ENCODE measurements at regions not wholly inside any gene's neighbourhood (a gene's known extent, or its start where the extent isn't known, plus 50 kb on each side); places are given as distances from the start of the nearest gene placed in this dataset.
A peak's percentile ranks its signal among the peaks of the same experiment; 100 is the strongest.

- Histone ChIP-seq H3K36me3 (ENCODE audit: control insufficient read depth in 2 of 2, extremely low read depth in 1 of 2, insufficient read depth in 2 of 2, low read length in 2 of 2) (no peaks in the 10 kb centered on the region), H3K9me3 (replicated peaks; ENCODE audit: control insufficient read depth, insufficient read depth, low read length) (no peaks in the 10 kb centered on the region), H3K4me2 (ENCODE audit: insufficient read depth, low read length) (no peak overlapping the region), H3K9me1 (replicated peaks; ENCODE audit: control insufficient read depth, extremely low read depth, insufficient read depth, low read length) (no peaks in the 10 kb centered on the region), H2AFZ (ENCODE audit: low read depth, low read length) (no peak overlapping the region), H3K4me3 (replicated peaks in 1 of 3; ENCODE audit: insufficient read depth in 1 of 3, low read depth in 1 of 3, low read length in 3 of 3) (no peak overlapping the region), H3K27ac (ENCODE audit: insufficient read depth, low read depth, low read length) (no peak overlapping the region), H3K79me2 (ENCODE audit: control insufficient read depth, insufficient read depth, low read length) (no peaks in the 10 kb centered on the region), H4K20me1 (replicated peaks; ENCODE audit: control insufficient read depth, extremely low read depth, insufficient read depth, low read length) (no peaks in the 10 kb centered on the region), H3K27me3 (ENCODE audit: control insufficient read depth in 2 of 2, insufficient read depth in 2 of 2, low read length in 2 of 2) (no peaks in the 10 kb centered on the region), H3K9ac (replicated peaks; ENCODE audit: extremely low read depth, insufficient read depth, low read length) (no peak overlapping the region), H3K4me1 (ENCODE audit: control insufficient read depth, extremely low read depth, insufficient read depth, low read length) (no peaks in the 10 kb centered on the region)
- ChIA-PET POLR2A (no interaction called here), CTCF (interaction anchor here (1.0 to 4.0 kb wide), 2 partner anchors 181 to 256 kb away, joined by 4 to 41 read pairs; no protein-coding TSS in a partner anchor)
- dilution Hi-C loops (cut with MboI; ENCODE audit: extremely low pct_ligation_motif_present, low sequenced_read_pairs): no loop called here
- FAIRE-seq (peak; percentile 93), DNase-seq (ENCODE audit: low read depth, low spot score) (peak; percentile 50)
- TF ChIP-seq POLR2AphosphoS5 (IDR thresholded peaks at IDR 0.05; ENCODE audit: insufficient read depth, low read depth, low read length) (no peak), MAX (IDR thresholded peaks at IDR 0.05; ENCODE audit: insufficient read depth, insufficient read length) (no peak), CTCF (IDR thresholded peaks at IDR 0.05; ENCODE audit: extremely low read depth in 1 of 2, insufficient read depth in 1 of 2, low read depth in 1 of 2, low read length in 2 of 2) (peak in 1 of 2 donors; percentile 13), POLR2A (IDR thresholded peaks at IDR 0.05; ENCODE audit: low read depth, low read length) (no peak), GATA2 (IDR thresholded peaks at IDR 0.05; ENCODE audit: insufficient read depth, insufficient read length, low read depth, low read length) (no peak), JUN (IDR thresholded peaks at IDR 0.05; ENCODE audit: borderline replicate concordance, insufficient read depth, insufficient read length, low read depth) (no peak), MYC (IDR thresholded peaks at IDR 0.05; ENCODE audit: low read depth, low read length) (no peak), FOS (IDR thresholded peaks at IDR 0.05; ENCODE audit: borderline replicate concordance, insufficient read depth, low read length) (no peak)
- no TSS peak for BruUV-seq (replicated peaks)
- intact Hi-C loops (cut with micrococcal nuclease): no loop called here
Measured at GRCh38 chrX:63506320-63506719, 155.2 kb upstream of the SPIN4 start.

Measured in endothelial cell of umbilical vein (primary cell).